ENCODE measurements at regions not wholly inside any gene's neighbourhood (a gene's known extent, or its start where the extent isn't known, plus 50 kb on each side); places are given as distances from the start of the nearest gene placed in this dataset.

GRCh38 chr2:51791496-51791895 is 759.6 kb upstream of the NRXN1 start:
- no peak for TF ChIP-seq TAF1 (IDR thresholded peaks at IDR 0.05; ENCODE audit: borderline replicate concordance, insufficient read depth, low read length)
- no peak for TF ChIP-seq POLR2AphosphoS5 (IDR thresholded peaks at IDR 0.05; ENCODE audit: low read depth, low read length)
- no peak for TF ChIP-seq SIN3A (IDR thresholded peaks at IDR 0.05; ENCODE audit: borderline replicate concordance, insufficient read depth, low read length)

All from PFSK-1 (cell line).